K562 (cell line): ENCODE measurements at regions not wholly inside any gene's neighbourhood (a gene's known extent, or its start where the extent isn't known, plus 50 kb on each side); places are given as distances from the start of the nearest gene placed in this dataset.

Experiments used
- GTF2B ChIP-seq: IDR thresholded peaks from 2 replicates; pipeline ENCODE4 v1.6.1; 2011; ENCODE audit not compliant: insufficient read length; ENCODE audit errors: extremely low read depth
- PTRF ChIP-seq: fragments of 450-650 bp; IDR thresholded peaks from 2 replicates; pipeline ENCODE4 v1.6.1; 2016; ENCODE audit warnings: mild to moderate bottlenecking, missing genetic modification characterization, missing compliant biosample characterization
- TAF1 ChIP-seq: IDR thresholded peaks from 2 replicates; pipeline ENCODE4 v1.6.1; 2011; ENCODE audit warnings: mild to moderate bottlenecking, low read length, moderate library complexity; ENCODE audit not compliant: insufficient read depth, control insufficient read depth, severe bottlenecking; ENCODE audit errors: extremely low read depth

GRCh38 chr22:49601614-49602321 is 225.9 kb downstream of the BRD1 start:
- TF ChIP-seq PTRF (no peak), TAF1 (no peak), GTF2B (no peak)
